ENCODE measurements at regions not wholly inside any gene's neighbourhood (a gene's known extent, or its start where the extent isn't known, plus 50 kb on each side); places are given as distances from the start of the nearest gene placed in this dataset.
"Not testable (repeated sequence)": the region's sequence is repeated elsewhere in the genome, so short reads cannot be mapped to it uniquely, and the experiment has no call there.

- Mint-ChIP-seq H3K36me3 (ENCODE audit: low read depth) (no peaks in the 10 kb centered on the region), H3K4me3 (no peak overlapping the region), H3K4me1 (peaks cover 11% of the 10 kb centered on the region), H3K9me3 (no peaks in the 10 kb centered on the region), H3K27ac (no peak overlapping the region), H3K27me3 (ENCODE audit: low read depth, poor library complexity) (peaks cover 13% of the 10 kb centered on the region)
- TF ChIP-seq, protein P1, sequence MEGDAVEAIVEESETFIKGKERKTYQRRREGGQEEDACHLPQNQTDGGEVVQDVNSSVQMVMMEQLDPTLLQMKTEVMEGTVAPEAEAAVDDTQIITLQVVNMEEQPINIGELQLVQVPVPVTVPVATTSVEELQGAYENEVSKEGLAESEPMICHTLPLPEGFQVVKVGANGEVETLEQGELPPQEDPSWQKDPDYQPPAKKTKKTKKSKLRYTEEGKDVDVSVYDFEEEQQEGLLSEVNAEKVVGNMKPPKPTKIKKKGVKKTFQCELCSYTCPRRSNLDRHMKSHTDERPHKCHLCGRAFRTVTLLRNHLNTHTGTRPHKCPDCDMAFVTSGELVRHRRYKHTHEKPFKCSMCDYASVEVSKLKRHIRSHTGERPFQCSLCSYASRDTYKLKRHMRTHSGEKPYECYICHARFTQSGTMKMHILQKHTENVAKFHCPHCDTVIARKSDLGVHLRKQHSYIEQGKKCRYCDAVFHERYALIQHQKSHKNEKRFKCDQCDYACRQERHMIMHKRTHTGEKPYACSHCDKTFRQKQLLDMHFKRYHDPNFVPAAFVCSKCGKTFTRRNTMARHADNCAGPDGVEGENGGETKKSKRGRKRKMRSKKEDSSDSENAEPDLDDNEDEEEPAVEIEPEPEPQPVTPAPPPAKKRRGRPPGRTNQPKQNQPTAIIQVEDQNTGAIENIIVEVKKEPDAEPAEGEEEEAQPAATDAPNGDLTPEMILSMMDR (IDR thresholded peaks at IDR 0.05), result no peak
- no peak for DNase-seq
Observed at GRCh38 chr7:29639386-29639785, 75.8 kb downstream of the PRR15 start.

DNA sequence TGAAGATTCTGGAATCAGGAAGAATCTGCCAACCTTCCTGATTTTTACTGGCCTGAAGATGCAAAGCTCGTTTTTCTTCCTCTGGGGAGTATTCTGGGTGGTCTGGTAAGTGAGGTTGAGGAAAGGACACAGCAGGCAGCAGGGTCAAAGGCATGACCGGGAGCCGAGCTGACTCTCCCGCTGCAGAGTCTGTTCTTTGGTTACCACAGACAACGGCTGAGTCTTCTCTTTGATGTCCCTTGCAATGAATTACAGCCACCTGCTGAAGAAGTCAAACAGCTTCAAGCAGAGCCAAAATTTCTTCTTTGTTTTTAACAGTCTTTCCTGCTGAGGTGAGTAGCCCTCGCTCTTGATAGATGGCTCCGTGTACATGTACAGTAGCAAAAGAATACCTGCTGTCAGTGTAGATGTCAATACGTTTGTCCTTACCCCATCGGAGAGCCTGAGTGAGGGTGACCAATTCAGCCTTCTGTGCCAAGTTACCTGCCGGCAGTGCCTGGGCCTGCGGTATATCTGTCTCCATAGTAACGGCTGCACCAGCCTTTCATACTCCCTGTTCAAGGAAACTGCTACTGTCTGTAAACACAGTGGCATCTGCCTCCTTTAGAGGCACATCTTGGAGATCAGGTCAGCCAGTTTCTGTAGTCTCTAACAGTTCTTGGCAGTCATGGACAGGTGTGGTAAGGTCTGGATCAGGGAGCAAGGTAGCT, 76.4 kb downstream of the PRR15 start:
- H3K27me3 Mint-ChIP-seq (ENCODE audit: low read depth, poor library complexity), result peaks cover 13% of the 10 kb centered on the region
- peak; percentile 31 for DNase-seq
- H3K9me3 Mint-ChIP-seq, result no peaks in the 10 kb centered on the region
- no peak overlapping the region for H3K4me3 Mint-ChIP-seq
- TF ChIP-seq, protein P1 (IDR thresholded peaks at IDR 0.05), result no peak
- H3K27ac Mint-ChIP-seq, result no peak overlapping the region
- peaks cover 11% of the 10 kb centered on the region for H3K4me1 Mint-ChIP-seq
- no peaks in the 10 kb centered on the region for H3K36me3 Mint-ChIP-seq (ENCODE audit: low read depth)

GRCh38 chr7:29641651-29642050, 78.0 kb downstream of the PRR15 start:
- no peak for DNase-seq
- TF ChIP-seq, protein P1 (IDR thresholded peaks at IDR 0.05), result no peak
- H3K4me3 Mint-ChIP-seq, result no peak overlapping the region
- no peak overlapping the region for H3K27ac Mint-ChIP-seq
- H3K9me3 Mint-ChIP-seq, result no peaks in the 10 kb centered on the region
- H3K4me1 Mint-ChIP-seq, result peaks cover 11% of the 10 kb centered on the region
- no peaks in the 10 kb centered on the region for H3K36me3 Mint-ChIP-seq (ENCODE audit: low read depth)
- peaks cover 13% of the 10 kb centered on the region for H3K27me3 Mint-ChIP-seq (ENCODE audit: low read depth, poor library complexity)

DNA sequence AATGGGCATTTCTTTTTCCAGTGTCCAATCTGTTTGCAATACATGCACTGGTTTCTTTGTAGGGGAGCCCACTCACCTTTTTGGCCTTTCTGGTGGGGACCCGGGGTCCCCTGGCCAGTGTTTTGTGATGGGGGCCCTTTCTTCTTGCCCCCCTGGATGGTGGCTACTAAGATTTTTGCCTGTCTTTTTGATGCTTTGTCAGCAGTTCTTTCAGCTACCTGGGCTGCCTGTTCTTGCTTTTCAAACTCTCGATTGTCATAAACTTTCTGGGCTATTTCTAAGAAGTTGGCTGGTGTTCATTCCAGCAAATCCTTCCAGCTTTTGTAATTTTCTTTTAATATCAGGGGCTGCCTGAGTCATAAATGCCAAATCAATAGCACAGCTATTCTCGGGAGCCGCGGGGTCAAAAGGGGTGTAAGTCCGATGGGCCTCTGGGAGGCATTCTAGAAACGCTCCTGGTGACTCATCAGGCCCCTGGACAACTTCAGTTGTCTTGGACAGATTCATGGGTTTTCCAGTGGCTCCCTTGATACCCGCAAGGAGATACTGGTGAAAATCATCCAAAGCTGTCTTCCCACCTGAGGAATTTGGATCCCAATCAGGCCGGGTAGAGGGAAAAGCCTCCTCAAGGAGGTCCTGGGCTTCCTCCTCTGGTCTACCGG, 79.0 kb downstream of the PRR15 start:
- H3K27me3 Mint-ChIP-seq (ENCODE audit: low read depth, poor library complexity), result peaks cover 13% of the 10 kb centered on the region
- no peak overlapping the region for H3K4me3 Mint-ChIP-seq
- TF ChIP-seq, protein P1 (IDR thresholded peaks at IDR 0.05), result no peak
- no peak for DNase-seq
- H3K4me1 Mint-ChIP-seq, result peaks cover 11% of the 10 kb centered on the region
- H3K27ac Mint-ChIP-seq, result no peak overlapping the region
- H3K36me3 Mint-ChIP-seq (ENCODE audit: low read depth), result no peaks in the 10 kb centered on the region
- H3K9me3 Mint-ChIP-seq, result no peaks in the 10 kb centered on the region

DNA sequence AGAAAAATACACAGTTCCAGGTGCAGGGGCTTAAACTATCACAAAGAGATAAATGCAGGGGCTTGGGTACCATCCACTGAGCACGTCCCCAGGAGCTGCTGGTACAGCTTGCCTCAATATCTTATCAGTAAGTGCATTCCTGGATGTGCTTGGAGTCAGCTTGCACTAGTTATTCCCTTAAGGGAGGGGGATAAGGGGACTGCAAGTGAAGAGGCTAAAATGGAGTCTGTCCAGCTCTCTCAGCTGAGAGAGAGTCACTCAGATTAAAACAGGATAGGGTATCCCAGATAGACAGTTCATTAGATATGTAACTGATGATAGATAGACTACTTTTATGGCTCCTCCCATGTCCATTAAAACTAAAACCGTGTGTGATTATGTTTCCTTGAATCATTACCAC, 82.5 kb downstream of the PRR15 start:
- not testable (repeated sequence) for H3K4me1 Mint-ChIP-seq; H3K4me3 Mint-ChIP-seq; H3K27ac Mint-ChIP-seq; DNase-seq; H3K36me3 Mint-ChIP-seq (ENCODE audit: low read depth); H3K9me3 Mint-ChIP-seq
- H3K27me3 Mint-ChIP-seq (ENCODE audit: low read depth, poor library complexity), result peaks cover 10% of the 10 kb centered on the region

DNA sequence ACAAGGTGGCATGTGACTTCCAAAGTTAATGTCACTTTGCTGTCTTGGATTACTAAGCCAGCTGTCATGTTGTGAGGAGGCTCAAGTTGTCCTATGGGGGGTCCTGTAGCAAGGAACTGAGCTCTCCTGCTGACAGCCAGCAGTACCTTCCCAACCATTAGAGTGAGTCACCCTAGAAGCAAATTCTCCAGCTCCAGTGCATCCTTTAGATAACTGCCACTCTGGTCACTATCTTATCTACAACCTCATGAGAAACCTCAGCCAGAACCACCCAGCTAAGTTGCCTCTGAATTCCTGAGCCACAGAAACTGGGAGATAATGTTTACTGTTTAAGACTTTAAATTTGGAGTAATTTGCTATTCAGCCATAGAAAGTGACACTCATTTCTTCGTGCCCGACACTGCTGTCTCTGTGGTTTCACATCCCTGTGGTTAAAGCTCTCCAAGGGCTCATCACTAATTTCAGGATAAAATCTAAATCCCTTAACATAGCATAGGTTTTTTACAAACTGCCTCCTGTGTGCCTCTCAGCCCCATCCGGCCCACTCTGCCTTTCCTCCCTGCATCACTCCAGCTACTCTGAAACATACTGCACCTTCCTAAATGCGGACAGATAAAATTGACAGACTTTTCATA, 83.5 kb downstream of the PRR15 start:
- no peaks in the 10 kb centered on the region for H3K4me1 Mint-ChIP-seq
- no peak overlapping the region for H3K27ac Mint-ChIP-seq
- no peaks in the 10 kb centered on the region for H3K9me3 Mint-ChIP-seq
- no peak overlapping the region for H3K4me3 Mint-ChIP-seq
- H3K36me3 Mint-ChIP-seq (ENCODE audit: low read depth), result no peaks in the 10 kb centered on the region
- H3K27me3 Mint-ChIP-seq (ENCODE audit: low read depth, poor library complexity), result peaks cover 3% of the 10 kb centered on the region
- DNase-seq, result no peak
- TF ChIP-seq, protein P1 (IDR thresholded peaks at IDR 0.05), result no peak

DNA sequence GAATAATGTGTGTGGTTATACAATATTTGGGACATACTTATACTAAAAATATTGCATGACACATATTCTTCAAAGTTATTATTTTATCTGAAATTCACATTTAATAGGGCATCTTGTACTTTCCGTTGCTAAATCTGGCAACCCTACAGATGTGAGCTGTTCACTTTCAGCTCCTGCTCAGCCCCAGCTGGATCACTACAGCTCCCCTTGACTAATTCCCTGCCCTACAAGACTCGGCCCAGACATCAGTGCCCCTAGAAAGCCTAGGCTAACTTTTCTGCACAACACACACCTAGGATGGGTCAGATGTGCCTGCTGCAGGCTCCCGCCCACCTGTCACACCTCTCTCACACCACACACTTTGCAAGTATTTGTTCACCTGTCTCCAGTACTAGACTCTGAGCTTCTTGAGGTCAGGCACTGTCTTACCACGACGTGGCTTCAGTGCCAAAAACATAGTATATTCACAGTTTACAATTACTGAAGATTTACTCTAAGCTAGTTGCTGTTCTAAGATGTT, 84.1 kb downstream of the PRR15 start:
- H3K4me3 Mint-ChIP-seq; DNase-seq; H3K4me1 Mint-ChIP-seq; H3K9me3 Mint-ChIP-seq; H3K27me3 Mint-ChIP-seq (ENCODE audit: low read depth, poor library complexity); H3K36me3 Mint-ChIP-seq (ENCODE audit: low read depth); H3K27ac Mint-ChIP-seq: not testable (repeated sequence)
